K562 (cell line): ENCODE measurements at regions not wholly inside any gene's neighbourhood (a gene's known extent, or its start where the extent isn't known, plus 50 kb on each side); places are given as distances from the start of the nearest gene placed in this dataset.

ENCODE experiments used
- ATAC-seq: fragments of 200-7000 bp; cut with Tn5 transposase; 3 replicates; pipeline ENCODE4 v1.9.1; 2020; ENCODE audit warnings: moderate library complexity
- BruUV-seq: library from RNA; stranded (reverse); fragments of 400-500 nt; replicated peaks from 2 replicates; lab custom pipeline; 2021; lab: Mats Ljungman, UMichigan
- CTCF ChIA-PET: fragments of 300-600 bp; formaldehyde crosslinking; extraction: SDS; loops from one replicate; lab custom pipeline; 2021; ENCODE audit warnings: low intra/inter-chr PET ratio; lab: Yijun Ruan, JAX
- POLR2A ChIA-PET: fragments of 300-600, 350-650 bp; sonication (Branson Sonifier 250); formaldehyde crosslinking; extraction: SDS; loops from one replicate; lab custom pipeline; 2021; ENCODE audit warnings: antibody characterized with exemption, inconsistent platforms; lab: Yijun Ruan, JAX
- DNase-seq, 4 experiments: peaks; one replicate each; pipeline versions ENCODE4 v3.0.0 to v3.0.0-alpha.2; 2011 to 2018; ENCODE audit warnings: low spot score in 3 of 4, mixed read lengths in 3 of 4; ENCODE audit errors: extremely low read depth in 1 of 4
- FAIRE-seq: peaks from 2 replicates; lab custom pipeline; 2011; peaks lifted over from hg19 to GRCh38; lab: Jason Lieb, UNC
- H2AFZ ChIP-seq: 2 replicates; pipeline ENCODE4 v1.6.0; 2011; ENCODE audit warnings: low read depth, low read length, control low read depth, inconsistent platforms
- H3K27ac ChIP-seq: fragments of 200-600 bp; 3 replicates; pipeline ENCODE4 v1.8.0; 2011; ENCODE audit warnings: low read depth, mild to moderate bottlenecking, control low read depth, inconsistent platforms, low read length, moderate library complexity, mixed read lengths; ENCODE audit errors: extremely low read depth
- H3K27me3 ChIP-seq, 2 experiments: fragments of 300-600 bp in 1 of 2; 2 replicates in 1 of 2; 3 replicates in 1 of 2; pipeline versions ENCODE4 v1.6.0 to v1.8.0; 2011; ENCODE audit warnings: inconsistent platforms in 2 of 2, low read length in 2 of 2, mild to moderate bottlenecking in 1 of 2, mixed read lengths in 1 of 2, moderate library complexity in 1 of 2; ENCODE audit not compliant: control insufficient read depth in 2 of 2, insufficient read depth in 2 of 2
- H3K36me3 ChIP-seq: fragments of 300-600 bp; 3 replicates; pipeline ENCODE4 v1.8.0; 2011; ENCODE audit warnings: mild to moderate bottlenecking, low read length, inconsistent platforms; ENCODE audit not compliant: control insufficient read depth, insufficient read depth
- H3K4me1 ChIP-seq, 2 experiments: fragments of 200-600 bp in 1 of 2; replicated peaks in 1 of 2; 2 replicates in 1 of 2; 3 replicates in 1 of 2; pipeline versions ENCODE4 v1.5.1 to v1.8.0; 2011; ENCODE audit warnings: inconsistent platforms in 2 of 2, low read length in 2 of 2, mild to moderate bottlenecking in 1 of 2, mixed read lengths in 1 of 2, moderate library complexity in 1 of 2; ENCODE audit not compliant: control insufficient read depth in 2 of 2, insufficient read depth in 2 of 2
- H3K4me2 ChIP-seq: 2 replicates; pipeline ENCODE4 v1.6.1; 2011; ENCODE audit warnings: low read length, control low read depth, inconsistent platforms, mixed read lengths; ENCODE audit not compliant: insufficient read depth
- H3K4me3 ChIP-seq: fragments of 200-600 bp; sonication (generic), shearing (Covaris generic); 2 replicates; pipeline ENCODE4 v1.5.1; 2016; ENCODE audit warnings: control low read depth, inconsistent platforms
- H3K79me2 ChIP-seq: fragments of 200-600 bp; 3 replicates; pipeline ENCODE4 v1.8.0; 2011; ENCODE audit warnings: low read length, inconsistent platforms; ENCODE audit not compliant: control insufficient read depth, insufficient read depth
- H3K9ac ChIP-seq, 2 experiments: 2 replicates each; pipeline versions ENCODE4 v1.6.0 to v1.6.1; 2011; ENCODE audit warnings: low read depth in 2 of 2, low read length in 2 of 2, control low read depth in 1 of 2, inconsistent platforms in 1 of 2, mild to moderate bottlenecking in 1 of 2, mixed read lengths in 1 of 2; ENCODE audit not compliant: insufficient read depth in 1 of 2
- H3K9me1 ChIP-seq: one replicate; pipeline ENCODE4 v1.6.0; 2011; ENCODE audit warnings: inconsistent platforms, mild to moderate bottlenecking, low read length, moderate library complexity; ENCODE audit not compliant: control insufficient read depth, insufficient read depth
- H3K9me3 ChIP-seq: replicated peaks from 2 replicates; pipeline ENCODE4 v1.5.1; 2011; ENCODE audit warnings: low read depth, low read length, inconsistent platforms; ENCODE audit not compliant: control insufficient read depth, insufficient read depth
- H4K20me1 ChIP-seq: replicated peaks from 2 replicates; pipeline ENCODE4 v1.6.1; 2011; ENCODE audit warnings: low read length, inconsistent platforms, mixed read lengths; ENCODE audit not compliant: control insufficient read depth, insufficient read depth
- ATF1 ChIP-seq, 2 experiments: fragments of 450-650 bp in 1 of 2; IDR thresholded peaks; 2 replicates each; pipeline ENCODE4 v1.6.1; 2016; ENCODE audit warnings: missing compliant biosample characterization in 1 of 2, missing genetic modification characterization in 1 of 2
- BACH1 ChIP-seq: fragments of 200-800 bp; sonication (Bioruptor generic); IDR thresholded peaks from 2 replicates; pipeline ENCODE4 v1.6.1; 2016; ENCODE audit warnings: missing genetic modification characterization, missing compliant biosample characterization
- C11orf30 ChIP-seq: fragments of 450-650 bp; IDR thresholded peaks from 2 replicates; pipeline ENCODE4 v1.6.1; 2016; ENCODE audit warnings: low read depth, mild to moderate bottlenecking
- CBX3 ChIP-seq, 2 experiments: IDR thresholded peaks; 1 replicate in 1 of 2; 2 replicates in 1 of 2; pipeline ENCODE4 v1.6.1; 2012; ENCODE audit warnings: inconsistent platforms in 2 of 2, low read length in 2 of 2, borderline replicate concordance in 1 of 2, control low read depth in 1 of 2
- CCNT2 ChIP-seq: IDR thresholded peaks from 2 replicates; pipeline ENCODE4 v1.6.1; 2011; ENCODE audit warnings: borderline replicate concordance, low read depth, mild to moderate bottlenecking, moderate library complexity, mixed read lengths, low read length; ENCODE audit not compliant: insufficient read length; ENCODE audit errors: extremely low read depth
- CEBPB ChIP-seq: fragments of 450-650 bp; IDR thresholded peaks from 2 replicates; pipeline ENCODE4 v1.6.1; 2016; ENCODE audit warnings: missing genetic modification characterization, missing compliant biosample characterization
- FOSL1 ChIP-seq: fragments of 200-800 bp; sonication (Bioruptor generic); conservative IDR thresholded peaks from 2 replicates; pipeline ENCODE4 v1.6.1; 2016; ENCODE audit warnings: missing genetic modification characterization, missing compliant biosample characterization
- HDAC2 ChIP-seq: fragments of 450-650 bp; IDR thresholded peaks from 2 replicates; pipeline ENCODE4 v1.6.1; 2016; ENCODE audit warnings: mild to moderate bottlenecking
- MAFG ChIP-seq: fragments of 450-650 bp; conservative IDR thresholded peaks from 2 replicates; pipeline ENCODE4 v1.6.1; 2016; ENCODE audit warnings: missing genetic modification characterization, missing compliant biosample characterization
- MLLT1 ChIP-seq, 2 experiments: fragments of 450-650 bp; IDR thresholded peaks; 2 replicates each; pipeline ENCODE4 v1.6.1; 2016
- NFE2 ChIP-seq: IDR thresholded peaks from 2 replicates; pipeline ENCODE4 v1.6.1; 2014; ENCODE audit warnings: antibody characterized with exemption, low read depth
- OTX1 ChIP-seq: fragments of 450-650 bp; formaldehyde crosslinking; IDR thresholded peaks from 2 replicates; pipeline ENCODE4 v1.4.0; 2022; ENCODE audit warnings: mild to moderate bottlenecking
- SMARCA4 ChIP-seq: fragments of 450-650 bp; IDR thresholded peaks from 2 replicates; pipeline ENCODE4 v1.6.1; 2016
- SMARCC2 ChIP-seq: fragments of 450-650 bp; IDR thresholded peaks from 2 replicates; pipeline ENCODE4 v1.6.1; 2017; ENCODE audit warnings: antibody characterized with exemption, moderate library complexity, mild to moderate bottlenecking, low read depth
- TBL1XR1 ChIP-seq, 2 experiments: IDR thresholded peaks; 2 replicates each; pipeline ENCODE4 v1.6.1; 2012; ENCODE audit warnings: improper control_type of control experiment in 2 of 2, low read length in 2 of 2, mild to moderate bottlenecking in 1 of 2
- ZNF316 ChIP-seq: fragments of 450-650 bp; IDR thresholded peaks from 2 replicates; pipeline ENCODE4 v1.6.1; 2016
- ZNF586 ChIP-seq: fragments of 450-650 bp; formaldehyde crosslinking; conservative IDR thresholded peaks from 2 replicates; pipeline ENCODE4 v1.4.0; 2020; ENCODE audit warnings: mild to moderate bottlenecking, moderate library complexity
- WGBS: fragments of 100-300 bp; shearing (Covaris generic); methylation state at CpG from one replicate; pipeline ENCODE4 v1.1.6; 2016; ENCODE audit warnings: low coverage, mixed read lengths; ENCODE audit not compliant: insufficient coverage; ENCODE audit errors: missing lambda C conversion rate; 5-methylcytosine and 5-hydroxymethylcytosine counted together
- in situ Hi-C: fragments of 300-500 bp; cut with MboI; formaldehyde crosslinking; loops from 4 replicates; pipeline ENCODE4 v1.15.0; 2018; ENCODE audit warnings: inconsistent platforms, mixed read lengths
- intact Hi-C: fragments of 100-400 bp; cut with micrococcal nuclease; formaldehyde crosslinking; loops from 2 replicates; pipeline ENCODE4 v1.14.2; 2022
- TF ChIP-seq, protein P1 (sequence below): fragments of 250-450 bp; sonication (Bioruptor Pico); IDR thresholded peaks from 2 replicates; pipeline ENCODE4 v1.8.0; 2021; ENCODE audit warnings: moderate library complexity, mild to moderate bottlenecking, inconsistent platforms
- TF ChIP-seq, protein P2 (sequence below), 2 experiments: fragments of 200-800 bp in 1 of 2; sonication (Bioruptor generic) in 1 of 2; sonication (generic) in 1 of 2; formaldehyde crosslinking in 1 of 2; IDR thresholded peaks in 1 of 2; conservative IDR thresholded peaks in 1 of 2; 2 replicates each; pipeline versions ENCODE4 v1.5.0 to v1.6.1; 2016 to 2020; ENCODE audit warnings: missing compliant biosample characterization in 1 of 2, missing genetic modification characterization in 1 of 2, missing genetic modification reagents in 1 of 2

DNA sequence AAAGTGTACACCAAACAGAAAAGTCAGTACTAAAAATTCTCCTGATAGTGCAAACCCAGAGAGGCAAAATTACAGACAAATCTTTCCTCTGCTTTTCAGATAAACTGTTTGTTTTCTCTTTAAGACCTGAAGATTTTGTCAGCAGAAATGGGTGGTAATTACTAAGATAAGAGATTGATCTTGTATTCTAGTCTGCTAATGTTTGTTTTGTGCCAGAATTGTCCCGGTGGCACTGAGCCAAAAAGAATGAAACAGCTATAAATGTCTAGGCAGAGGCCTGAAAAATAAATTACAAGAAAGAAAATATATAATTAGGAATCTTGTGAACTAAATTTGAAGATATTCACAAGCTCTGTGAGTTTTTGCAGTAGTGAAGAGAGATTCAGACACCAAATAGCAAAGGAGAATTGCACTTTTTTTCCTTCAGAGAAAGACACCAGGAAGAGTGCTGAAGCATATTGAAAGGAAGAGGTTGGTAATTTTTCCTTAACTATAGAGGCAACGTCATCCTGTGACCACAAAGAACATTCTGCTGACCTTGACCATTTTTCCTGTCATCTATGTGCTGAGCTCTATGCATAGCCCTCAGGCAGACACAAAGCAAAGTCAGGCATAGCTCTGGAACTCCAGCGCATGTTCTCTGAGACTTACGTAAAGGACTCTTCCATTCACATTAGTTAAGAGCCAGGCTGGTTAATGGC lies 314.5 kb upstream of the RASGEF1B start:
- 8% methylated on average over 4 of the region's 4 CpGs for WGBS
- BruUV-seq = no TSS peak
- peak; percentile 84 for FAIRE-seq
- Histone ChIP-seq H3K79me2 (no peaks in the 10 kb centered on the region), H2AFZ (peak overlapping the region; percentile 77), H3K27me3 (no peaks in the 10 kb centered on the region), H3K9me3 (no peaks in the 10 kb centered on the region), H3K27ac (peak overlapping the region; percentile 69), H3K9ac (peak overlapping the region; percentile 8 to 57; a peak in 2 of 4 replicates), H4K20me1 (no peaks in the 10 kb centered on the region), H3K4me3 (no peak overlapping the region), H3K36me3 (no peaks in the 10 kb centered on the region), H3K9me1 (no peaks in the 10 kb centered on the region), H3K4me2 (peak overlapping the region; percentile 62), H3K4me1 (peaks cover 20 to 35% of the 10 kb centered on the region in 2 experiments)
- ChIA-PET CTCF (no interaction called here), POLR2A (interaction anchor here (0.6 to 1.7 kb wide), 9 partner anchors 8 to 1844 kb away, joined by 3 to 7 read pairs (median 3); no protein-coding TSS in a partner anchor)
- peak; percentile 68 for ATAC-seq
- in situ Hi-C loops (no loop called here), intact Hi-C loops (no loop called here)
- DNase-seq = peak in 2 of 4 experiments; percentile 45 to 78
- no peak for TF ChIP-seq ZNF586 (CRISPR knock-in tag)
- TF ChIP-seq TBL1XR1 (IDR thresholded peaks at IDR 0.05; ENCODE audit: low read length in 2 of 2) = peak in 1 of 2 experiments; percentile 42; a peak in 1 of 4 replicates
- peak; percentile 36; the same call in 1 of the 2 replicates for TF ChIP-seq FOSL1 (tag)
- TF ChIP-seq MLLT1 (IDR thresholded peaks at IDR 0.05) = peak in 1 of 2 experiments; percentile 62; a peak in 1 of 4 replicates
- peak; percentile 79 for TF ChIP-seq MAFG
- TF ChIP-seq CBX3 (IDR thresholded peaks at IDR 0.05; ENCODE audit: borderline replicate concordance in 1 of 2, low read length in 2 of 2) = no peak
- TF ChIP-seq SMARCA4 = peak; percentile 68
- TF ChIP-seq CCNT2 = peak; percentile 30
- TF ChIP-seq CEBPB (tag) = no peak
- TF ChIP-seq NFE2 = peak; percentile 50
- peak; percentile 96 for TF ChIP-seq ZNF316
- no peak for TF ChIP-seq ATF1 (CRISPR knock-in tag; IDR thresholded peaks at IDR 0.05)
- peak; percentile 63 for TF ChIP-seq ATF1 (tag; IDR thresholded peaks at IDR 0.05)
- TF ChIP-seq SMARCC2 = peak; percentile 55
- TF ChIP-seq, protein P1, sequence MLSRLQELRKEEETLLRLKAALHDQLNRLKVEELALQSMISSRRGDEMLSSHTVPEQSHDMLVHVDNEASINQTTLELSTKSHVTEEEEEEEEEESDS (CRISPR knock-in tag) = no peak
- TF ChIP-seq OTX1 = no peak
- 0 out of 2 replicates have a peak, but pooled peaks have one; percentile 25 for TF ChIP-seq HDAC2
- TF ChIP-seq C11orf30 = peak; percentile 92
- TF ChIP-seq BACH1 = peak; percentile 45; the same call in 1 of the 2 replicates
- TF ChIP-seq, protein P2, sequence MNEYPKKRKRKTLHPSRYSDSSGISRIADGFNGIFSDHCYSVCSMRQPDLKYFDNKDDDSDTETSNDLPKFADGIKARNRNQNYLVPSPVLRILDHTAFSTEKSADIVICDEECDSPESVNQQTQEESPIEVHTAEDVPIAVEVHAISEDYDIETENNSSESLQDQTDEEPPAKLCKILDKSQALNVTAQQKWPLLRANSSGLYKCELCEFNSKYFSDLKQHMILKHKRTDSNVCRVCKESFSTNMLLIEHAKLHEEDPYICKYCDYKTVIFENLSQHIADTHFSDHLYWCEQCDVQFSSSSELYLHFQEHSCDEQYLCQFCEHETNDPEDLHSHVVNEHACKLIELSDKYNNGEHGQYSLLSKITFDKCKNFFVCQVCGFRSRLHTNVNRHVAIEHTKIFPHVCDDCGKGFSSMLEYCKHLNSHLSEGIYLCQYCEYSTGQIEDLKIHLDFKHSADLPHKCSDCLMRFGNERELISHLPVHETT (CRISPR knock-in tag; conservative IDR thresholded peaks at IDR 0.05 in 1 of 2, IDR thresholded peaks at IDR 0.05 in 1 of 2) = no peak
